SK-N-SH (cell line): ENCODE measurements at regions not wholly inside any gene's neighbourhood (a gene's known extent, or its start where the extent isn't known, plus 50 kb on each side); places are given as distances from the start of the nearest gene placed in this dataset.

Experiments
- CTCF ChIA-PET: fragments of 300-600, 350-600 bp; formaldehyde crosslinking; extraction: SDS; loops from one replicate; lab custom pipeline; 2021; lab: Yijun Ruan, JAX
- POLR2A ChIA-PET: fragments of 350-600 bp; sonication (Branson Sonifier 250); formaldehyde crosslinking; extraction: SDS; loops from one replicate; lab custom pipeline; 2020; ENCODE audit warnings: antibody characterized with exemption, inconsistent platforms; lab: Yijun Ruan, JAX
- DNase-seq: peaks from one replicate; pipeline ENCODE4 v3.0.0; 2012
- H2AFZ ChIP-seq: fragments of 200-600 bp; sonication (generic); 2 replicates; pipeline ENCODE4 v1.8.1; 2016; ENCODE audit warnings: antibody characterized with exemption, mild to moderate bottlenecking, low read depth
- H3F3A ChIP-seq: fragments of 200-600 bp; sonication (generic); replicated peaks from 2 replicates; pipeline ENCODE3; 2016; ENCODE audit warnings: antibody characterized with exemption, mild to moderate bottlenecking; ENCODE audit not compliant: insufficient read depth
- H3K27ac ChIP-seq, 2 experiments: fragments of 200-500 bp in 1 of 2; fragments of 200-600 bp in 1 of 2; sonication (Bioruptor generic) in 1 of 2; sonication (generic), shearing (Covaris generic) in 1 of 2; 2 replicates each; pipeline versions ENCODE4 v1.5.1 to v1.6.1; 2014 to 2016; ENCODE audit warnings: low read depth in 2 of 2, inconsistent platforms in 1 of 2, low read length in 1 of 2, mild to moderate bottlenecking in 1 of 2, mixed read lengths in 1 of 2
- H3K27me3 ChIP-seq: fragments of 200-600 bp; sonication (generic), shearing (Covaris generic); 2 replicates; pipeline ENCODE4 v1.6.1; 2016; ENCODE audit warnings: mixed run types; ENCODE audit not compliant: insufficient read depth
- H3K36me3 ChIP-seq, 2 experiments: fragments of 200-500 bp in 1 of 2; fragments of 200-600 bp in 1 of 2; sonication (Bioruptor generic) in 1 of 2; sonication (generic) in 1 of 2; replicated peaks in 1 of 2; 2 replicates each; pipeline versions ENCODE3 to v1.5.1; 2014 to 2016; ENCODE audit warnings: low read length in 1 of 2, mild to moderate bottlenecking in 1 of 2; ENCODE audit not compliant: insufficient read depth in 2 of 2, control insufficient read depth in 1 of 2
- H3K4me1 ChIP-seq, 2 experiments: fragments of 200-500 bp in 1 of 2; fragments of 200-600 bp in 1 of 2; sonication (Bioruptor generic) in 1 of 2; sonication (generic), shearing (Covaris generic) in 1 of 2; 2 replicates each; pipeline versions ENCODE4 v1.5.1 to v1.6.1; 2014 to 2016; ENCODE audit warnings: low read depth in 1 of 2, low read length in 1 of 2, mixed run types in 1 of 2; ENCODE audit not compliant: insufficient read depth in 2 of 2, control insufficient read depth in 1 of 2
- H3K4me2 ChIP-seq: fragments of 200-600 bp; sonication (generic), shearing (Covaris generic); 2 replicates; pipeline ENCODE4 v1.6.1; 2017; ENCODE audit warnings: mixed run types
- H3K4me3 ChIP-seq, 2 experiments: fragments of 200-500 bp in 1 of 2; fragments of 200-600 bp in 1 of 2; sonication (Bioruptor generic) in 1 of 2; sonication (generic), shearing (Covaris generic) in 1 of 2; 2 replicates each; pipeline versions ENCODE4 v1.5.1 to v1.8.1; 2014 to 2016; ENCODE audit warnings: low read depth in 2 of 2, inconsistent platforms in 1 of 2, low read length in 1 of 2, mild to moderate bottlenecking in 1 of 2, mixed read lengths in 1 of 2, moderate library complexity in 1 of 2
- H3K79me2 ChIP-seq: fragments of 200-600 bp; sonication (generic); 2 replicates; pipeline ENCODE4 v1.8.1; 2017; ENCODE audit warnings: mild to moderate bottlenecking; ENCODE audit not compliant: insufficient read depth
- H3K9ac ChIP-seq: fragments of 200-600 bp; sonication (generic); 2 replicates; pipeline ENCODE4 v1.6.1; 2017; ENCODE audit warnings: mixed run types
- H3K9me2 ChIP-seq: fragments of 200-600 bp; sonication (generic); 2 replicates; pipeline ENCODE4 v1.6.1; 2017; ENCODE audit warnings: mixed run types
- H3K9me3 ChIP-seq: fragments of 200-600 bp; sonication (generic); 2 replicates; pipeline ENCODE4 v1.6.1; 2017; ENCODE audit warnings: mixed run types, mild to moderate bottlenecking, moderate library complexity
- H4K20me1 ChIP-seq: fragments of 200-600 bp; sonication (generic); 2 replicates; pipeline ENCODE4 v1.6.1; 2017; ENCODE audit warnings: mild to moderate bottlenecking, mixed run types; ENCODE audit not compliant: insufficient read depth
- CHD2 ChIP-seq: fragments of 150-350 bp; IDR thresholded peaks from 2 replicates; pipeline ENCODE4 v1.6.1; 2018; ENCODE audit warnings: low read length; ENCODE audit not compliant: partially characterized antibody
- EP300 ChIP-seq, 2 experiments: IDR thresholded peaks; 2 replicates each; pipeline versions ENCODE4 v1.4.0 to v1.6.1; 2012; ENCODE audit warnings: borderline replicate concordance in 1 of 2, low read depth in 1 of 2, low read length in 1 of 2
- EZH2phosphoT487 ChIP-seq: fragments of 200-600 bp; sonication (generic); IDR thresholded peaks from 2 replicates; pipeline ENCODE4 v1.6.1; 2017; ENCODE audit warnings: low read depth, mixed run types, mild to moderate bottlenecking, antibody characterized with exemption, moderate library complexity, borderline replicate concordance
- FOSL2 ChIP-seq: IDR thresholded peaks from 2 replicates; pipeline ENCODE4 v1.4.0; 2012; ENCODE audit warnings: low read depth, mild to moderate bottlenecking, moderate library complexity, borderline replicate concordance
- FOXJ3 ChIP-seq: sonication (generic); formaldehyde crosslinking; IDR thresholded peaks from 2 replicates; pipeline ENCODE4 v1.5.1; 2020; ENCODE audit warnings: mild to moderate bottlenecking, missing genetic modification reagents
- FOXM1 ChIP-seq: IDR thresholded peaks from 2 replicates; pipeline ENCODE4 v1.4.0; 2012; ENCODE audit warnings: low read depth, mild to moderate bottlenecking
- MEF2A ChIP-seq: IDR thresholded peaks from 2 replicates; pipeline ENCODE4 v1.4.0; 2012; ENCODE audit warnings: low read depth, borderline replicate concordance
- MXI1 ChIP-seq: IDR thresholded peaks from 2 replicates; pipeline ENCODE4 v1.6.1; 2012; ENCODE audit warnings: mild to moderate bottlenecking, low read depth, low read length, improper control_type of control experiment
- NFIC ChIP-seq: IDR thresholded peaks from 2 replicates; pipeline ENCODE4 v1.4.0; 2012; ENCODE audit warnings: borderline replicate concordance
- NRF1 ChIP-seq: IDR thresholded peaks from 2 replicates; pipeline ENCODE4 v1.6.1; 2012; ENCODE audit warnings: low read depth, mild to moderate bottlenecking, low read length
- POLR2AphosphoS5 ChIP-seq: IDR thresholded peaks from 2 replicates; pipeline ENCODE4 v1.6.1; 2012; ENCODE audit warnings: low read depth, low read length
- RAD21 ChIP-seq: IDR thresholded peaks from 2 replicates; pipeline ENCODE4 v1.6.1; 2012; ENCODE audit warnings: mild to moderate bottlenecking, low read length
- RCOR1 ChIP-seq: fragments of 150-350 bp; IDR thresholded peaks from 2 replicates; pipeline ENCODE4 v1.6.1; 2017; ENCODE audit warnings: antibody characterized with exemption, low read length
- RFX5 ChIP-seq: IDR thresholded peaks from 2 replicates; pipeline ENCODE4 v1.6.1; 2012; ENCODE audit warnings: mild to moderate bottlenecking, improper control_type of control experiment, low read length
- TEAD4 ChIP-seq: IDR thresholded peaks from 2 replicates; pipeline ENCODE4 v1.4.0; 2012; ENCODE audit warnings: mild to moderate bottlenecking, borderline replicate concordance; ENCODE audit not compliant: insufficient read depth
- WGBS: methylation state at CpG from one replicate; pipeline ENCODE4 v1.1.6; 2017; ENCODE audit warnings: low lambda C conversion rate; 5-methylcytosine and 5-hydroxymethylcytosine counted together
- TF ChIP-seq, protein P1 (sequence below): IDR thresholded peaks from 2 replicates; pipeline ENCODE4; 2012
- TF ChIP-seq, protein P2 (sequence below): IDR thresholded peaks from 2 replicates; pipeline ENCODE4 v1.4.0; 2012; ENCODE audit warnings: low read depth, borderline replicate concordance
- TF ChIP-seq, protein P3 (sequence below): IDR thresholded peaks from 2 replicates; pipeline ENCODE4 v1.6.1; 2012; ENCODE audit warnings: mild to moderate bottlenecking, low read depth, low read length, moderate library complexity
- TF ChIP-seq, protein P4 (sequence below): fragments of 150-350 bp; IDR thresholded peaks from 2 replicates; pipeline ENCODE4 v1.6.1; 2016; ENCODE audit warnings: mild to moderate bottlenecking, low read depth, low read length
- TF ChIP-seq, protein P5 (sequence below): fragments of 200-600 bp; sonication (generic); IDR thresholded peaks from 2 replicates; pipeline ENCODE4 v1.6.1; 2017; ENCODE audit warnings: antibody characterized with exemption, mild to moderate bottlenecking, moderate library complexity

DNA sequence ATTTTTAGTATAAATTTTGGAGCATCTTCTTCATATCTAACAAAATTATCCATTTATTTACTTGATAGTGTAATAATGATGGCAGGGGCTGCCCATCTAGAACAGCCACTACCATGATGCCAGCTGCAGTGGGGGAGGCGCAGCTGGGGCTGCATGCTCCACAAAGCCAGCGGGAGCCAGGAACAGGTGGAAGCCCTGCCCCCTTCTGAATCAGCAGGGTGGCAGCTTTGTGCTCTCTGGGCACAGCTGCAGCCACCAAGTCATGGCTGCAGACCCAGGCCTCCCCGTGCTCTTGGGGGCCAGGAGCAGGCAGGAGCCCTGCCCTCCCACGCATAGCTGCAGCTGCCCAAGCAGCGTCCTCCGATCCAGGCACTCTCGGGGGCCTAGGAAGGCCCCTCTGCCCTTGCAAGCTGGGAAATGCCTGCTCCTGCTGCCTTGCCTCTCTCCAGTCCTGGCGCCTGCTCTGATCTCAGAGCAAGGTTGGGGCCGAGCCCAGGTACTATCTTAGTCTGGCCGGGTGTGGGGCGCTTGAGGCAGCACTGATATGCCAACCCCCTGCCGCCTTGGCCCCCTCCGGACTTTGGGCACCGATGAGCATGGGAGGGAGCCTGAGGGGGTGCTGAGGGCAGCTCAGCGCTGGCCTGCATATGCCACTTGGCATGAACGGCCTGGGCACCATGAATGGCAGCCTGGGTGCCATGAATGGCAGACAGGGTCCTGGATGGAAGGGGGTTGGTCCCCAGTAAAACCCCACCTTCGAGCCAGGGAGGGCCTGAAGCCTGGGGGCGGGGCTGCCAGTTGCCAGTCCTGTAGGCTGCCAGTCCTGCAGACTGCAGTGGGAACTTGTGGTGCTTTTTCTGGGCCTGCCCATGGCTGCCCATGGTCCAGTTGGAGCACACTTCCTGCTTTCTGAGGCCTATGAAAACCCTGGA lies 1110.8 kb upstream of the POT1 start:
- TF ChIP-seq MXI1 = no peak
- TF ChIP-seq EP300 (IDR thresholded peaks at IDR 0.05; ENCODE audit: borderline replicate concordance in 1 of 2, low read depth in 1 of 2, low read length in 1 of 2) = no peak
- no peak for TF ChIP-seq RCOR1
- TF ChIP-seq FOXJ3 (CRISPR knock-in tag) = no peak
- TF ChIP-seq FOXM1 = no peak
- TF ChIP-seq NRF1 = no peak
- TF ChIP-seq EZH2phosphoT487 = no peak
- no peak for TF ChIP-seq MEF2A
- no peak for TF ChIP-seq TEAD4
- TF ChIP-seq FOSL2 = no peak
- TF ChIP-seq RAD21 = no peak
- TF ChIP-seq, protein P1, sequence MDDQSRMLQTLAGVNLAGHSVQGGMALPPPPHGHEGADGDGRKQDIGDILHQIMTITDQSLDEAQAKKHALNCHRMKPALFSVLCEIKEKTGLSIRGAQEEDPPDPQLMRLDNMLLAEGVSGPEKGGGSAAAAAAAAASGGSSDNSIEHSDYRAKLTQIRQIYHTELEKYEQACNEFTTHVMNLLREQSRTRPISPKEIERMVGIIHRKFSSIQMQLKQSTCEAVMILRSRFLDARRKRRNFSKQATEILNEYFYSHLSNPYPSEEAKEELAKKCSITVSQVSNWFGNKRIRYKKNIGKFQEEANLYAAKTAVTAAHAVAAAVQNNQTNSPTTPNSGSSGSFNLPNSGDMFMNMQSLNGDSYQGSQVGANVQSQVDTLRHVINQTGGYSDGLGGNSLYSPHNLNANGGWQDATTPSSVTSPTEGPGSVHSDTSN = no peak
- TF ChIP-seq, protein P2, sequence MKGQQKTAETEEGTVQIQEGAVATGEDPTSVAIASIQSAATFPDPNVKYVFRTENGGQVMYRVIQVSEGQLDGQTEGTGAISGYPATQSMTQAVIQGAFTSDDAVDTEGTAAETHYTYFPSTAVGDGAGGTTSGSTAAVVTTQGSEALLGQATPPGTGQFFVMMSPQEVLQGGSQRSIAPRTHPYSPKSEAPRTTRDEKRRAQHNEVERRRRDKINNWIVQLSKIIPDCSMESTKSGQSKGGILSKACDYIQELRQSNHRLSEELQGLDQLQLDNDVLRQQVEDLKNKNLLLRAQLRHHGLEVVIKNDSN = no peak
- TF ChIP-seq POLR2AphosphoS5 = no peak
- no peak for TF ChIP-seq NFIC
- TF ChIP-seq, protein P3, sequence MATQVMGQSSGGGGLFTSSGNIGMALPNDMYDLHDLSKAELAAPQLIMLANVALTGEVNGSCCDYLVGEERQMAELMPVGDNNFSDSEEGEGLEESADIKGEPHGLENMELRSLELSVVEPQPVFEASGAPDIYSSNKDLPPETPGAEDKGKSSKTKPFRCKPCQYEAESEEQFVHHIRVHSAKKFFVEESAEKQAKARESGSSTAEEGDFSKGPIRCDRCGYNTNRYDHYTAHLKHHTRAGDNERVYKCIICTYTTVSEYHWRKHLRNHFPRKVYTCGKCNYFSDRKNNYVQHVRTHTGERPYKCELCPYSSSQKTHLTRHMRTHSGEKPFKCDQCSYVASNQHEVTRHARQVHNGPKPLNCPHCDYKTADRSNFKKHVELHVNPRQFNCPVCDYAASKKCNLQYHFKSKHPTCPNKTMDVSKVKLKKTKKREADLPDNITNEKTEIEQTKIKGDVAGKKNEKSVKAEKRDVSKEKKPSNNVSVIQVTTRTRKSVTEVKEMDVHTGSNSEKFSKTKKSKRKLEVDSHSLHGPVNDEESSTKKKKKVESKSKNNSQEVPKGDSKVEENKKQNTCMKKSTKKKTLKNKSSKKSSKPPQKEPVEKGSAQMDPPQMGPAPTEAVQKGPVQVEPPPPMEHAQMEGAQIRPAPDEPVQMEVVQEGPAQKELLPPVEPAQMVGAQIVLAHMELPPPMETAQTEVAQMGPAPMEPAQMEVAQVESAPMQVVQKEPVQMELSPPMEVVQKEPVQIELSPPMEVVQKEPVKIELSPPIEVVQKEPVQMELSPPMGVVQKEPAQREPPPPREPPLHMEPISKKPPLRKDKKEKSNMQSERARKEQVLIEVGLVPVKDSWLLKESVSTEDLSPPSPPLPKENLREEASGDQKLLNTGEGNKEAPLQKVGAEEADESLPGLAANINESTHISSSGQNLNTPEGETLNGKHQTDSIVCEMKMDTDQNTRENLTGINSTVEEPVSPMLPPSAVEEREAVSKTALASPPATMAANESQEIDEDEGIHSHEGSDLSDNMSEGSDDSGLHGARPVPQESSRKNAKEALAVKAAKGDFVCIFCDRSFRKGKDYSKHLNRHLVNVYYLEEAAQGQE = no peak
- TF ChIP-seq, protein P4, sequence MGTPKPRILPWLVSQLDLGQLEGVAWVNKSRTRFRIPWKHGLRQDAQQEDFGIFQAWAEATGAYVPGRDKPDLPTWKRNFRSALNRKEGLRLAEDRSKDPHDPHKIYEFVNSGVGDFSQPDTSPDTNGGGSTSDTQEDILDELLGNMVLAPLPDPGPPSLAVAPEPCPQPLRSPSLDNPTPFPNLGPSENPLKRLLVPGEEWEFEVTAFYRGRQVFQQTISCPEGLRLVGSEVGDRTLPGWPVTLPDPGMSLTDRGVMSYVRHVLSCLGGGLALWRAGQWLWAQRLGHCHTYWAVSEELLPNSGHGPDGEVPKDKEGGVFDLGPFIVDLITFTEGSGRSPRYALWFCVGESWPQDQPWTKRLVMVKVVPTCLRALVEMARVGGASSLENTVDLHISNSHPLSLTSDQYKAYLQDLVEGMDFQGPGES = no peak
- TF ChIP-seq, protein P5, sequence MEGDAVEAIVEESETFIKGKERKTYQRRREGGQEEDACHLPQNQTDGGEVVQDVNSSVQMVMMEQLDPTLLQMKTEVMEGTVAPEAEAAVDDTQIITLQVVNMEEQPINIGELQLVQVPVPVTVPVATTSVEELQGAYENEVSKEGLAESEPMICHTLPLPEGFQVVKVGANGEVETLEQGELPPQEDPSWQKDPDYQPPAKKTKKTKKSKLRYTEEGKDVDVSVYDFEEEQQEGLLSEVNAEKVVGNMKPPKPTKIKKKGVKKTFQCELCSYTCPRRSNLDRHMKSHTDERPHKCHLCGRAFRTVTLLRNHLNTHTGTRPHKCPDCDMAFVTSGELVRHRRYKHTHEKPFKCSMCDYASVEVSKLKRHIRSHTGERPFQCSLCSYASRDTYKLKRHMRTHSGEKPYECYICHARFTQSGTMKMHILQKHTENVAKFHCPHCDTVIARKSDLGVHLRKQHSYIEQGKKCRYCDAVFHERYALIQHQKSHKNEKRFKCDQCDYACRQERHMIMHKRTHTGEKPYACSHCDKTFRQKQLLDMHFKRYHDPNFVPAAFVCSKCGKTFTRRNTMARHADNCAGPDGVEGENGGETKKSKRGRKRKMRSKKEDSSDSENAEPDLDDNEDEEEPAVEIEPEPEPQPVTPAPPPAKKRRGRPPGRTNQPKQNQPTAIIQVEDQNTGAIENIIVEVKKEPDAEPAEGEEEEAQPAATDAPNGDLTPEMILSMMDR = no peak
- TF ChIP-seq CHD2 = no peak
- TF ChIP-seq RFX5 = no peak
- no peaks in the 10 kb centered on the region for H3K79me2 ChIP-seq
- POLR2A ChIA-PET = no interaction called here
- no peaks in the 10 kb centered on the region for H4K20me1 ChIP-seq
- no peak for DNase-seq
- 49% methylated on average over 11 of the region's 18 CpGs for WGBS
- no peak overlapping the region for H3K4me2 ChIP-seq
- H3K9me3 ChIP-seq = peaks cover 3% of the 10 kb centered on the region; the same call in 1 of the 2 replicates
- no peak overlapping the region for H3K9ac ChIP-seq
- no peaks in the 10 kb centered on the region for H3K36me3 ChIP-seq
- H3K27ac ChIP-seq = no peak overlapping the region
- no peaks in the 10 kb centered on the region for H3K9me2 ChIP-seq
- CTCF ChIA-PET = interaction anchor here (1.4 kb wide), 1 partner anchor 14 kb away, joined by 4 read pairs; no protein-coding TSS in a partner anchor
- no peak overlapping the region for H3K4me3 ChIP-seq
- H2AFZ ChIP-seq = no peak overlapping the region
- no peaks in the 10 kb centered on the region for H3K27me3 ChIP-seq
- no peaks in the 10 kb centered on the region for H3F3A ChIP-seq
- H3K4me1 ChIP-seq = no peaks in the 10 kb centered on the region; a peak in 1 of 4 replicates
